HG03342 (cell line): ENCODE measurements at regions not wholly inside any gene's neighbourhood (a gene's known extent, or its start where the extent isn't known, plus 50 kb on each side); places are given as distances from the start of the nearest gene placed in this dataset.
A peak's percentile ranks its signal among the peaks of the same experiment; 100 is the strongest.
"Not testable (repeated sequence)": the region's sequence is repeated elsewhere in the genome, so short reads cannot be mapped to it uniquely, and the experiment has no call there.

Experiments
- ATAC-seq: cut with Tn5 transposase; IDR thresholded peaks from one replicate; pipeline ENCODE4 v1.9.1; 2021; ENCODE audit warnings: mild to moderate bottlenecking, moderate library complexity; ENCODE audit not compliant: unreplicated experiment

DNA sequence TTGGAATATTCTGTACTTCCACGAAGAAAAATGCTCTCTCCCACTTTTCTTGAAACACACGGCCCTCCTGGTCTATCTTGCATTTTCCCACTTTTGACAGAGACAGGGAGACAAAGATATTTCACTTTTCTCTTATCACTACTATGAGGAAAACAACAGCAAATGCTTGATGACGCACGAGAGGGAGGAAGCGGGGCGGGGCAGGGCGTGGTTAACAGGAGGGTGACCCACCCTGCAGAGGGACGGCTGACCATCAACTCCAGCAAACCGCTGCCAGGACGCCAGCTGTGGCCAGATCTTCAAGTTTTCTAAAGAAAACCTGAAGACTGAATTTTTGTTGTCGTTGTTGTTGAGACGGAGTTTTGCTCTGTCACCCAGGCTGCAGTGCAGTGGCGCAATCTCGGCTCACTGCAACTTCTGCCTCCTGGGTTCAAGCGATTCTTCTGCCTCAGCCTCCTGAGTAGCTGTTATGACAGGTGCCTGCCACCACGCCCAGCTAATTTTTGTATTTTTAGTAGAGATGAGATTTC lies 63.8 kb downstream of the NSUN5 start:
- ATAC-seq: not testable (repeated sequence)

DNA sequence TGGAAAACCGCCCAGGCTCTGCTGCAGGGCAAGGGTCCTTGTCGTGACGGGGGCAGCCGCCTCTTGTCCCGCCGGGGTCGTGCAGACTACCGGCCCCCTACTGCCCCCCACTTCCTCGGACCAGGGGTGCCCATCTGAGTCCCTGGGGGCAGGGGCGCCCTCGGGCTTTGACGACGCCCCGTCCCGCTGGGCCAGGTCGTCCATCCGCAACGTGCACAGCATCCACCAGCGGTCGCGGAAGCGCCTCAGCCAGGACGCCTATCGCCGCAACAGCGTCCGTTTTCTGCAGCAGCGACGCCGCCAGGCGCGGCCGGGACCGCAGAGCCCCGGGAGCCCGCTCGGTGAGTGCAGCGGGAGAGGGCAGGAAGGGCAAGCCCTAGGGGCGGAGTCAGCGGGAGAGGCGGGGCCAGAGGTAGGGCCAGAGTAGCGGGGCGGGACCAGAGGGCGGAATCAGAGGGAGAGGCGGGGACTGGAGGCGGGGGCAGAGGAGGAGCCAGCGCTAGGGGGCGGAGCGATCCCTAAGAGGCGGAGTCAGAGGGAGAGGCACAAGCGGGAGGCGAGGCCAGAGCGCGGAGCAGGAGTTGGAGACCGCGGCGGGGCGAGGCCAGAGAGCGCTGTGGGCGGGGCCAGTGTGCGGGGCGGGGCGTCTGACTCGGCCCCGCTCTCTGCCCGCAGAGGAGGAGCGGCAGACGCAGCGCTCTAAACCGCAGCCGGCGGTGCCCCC lies 73.5 kb downstream of the NSUN5 start:
- peak; percentile 87 for ATAC-seq

DNA sequence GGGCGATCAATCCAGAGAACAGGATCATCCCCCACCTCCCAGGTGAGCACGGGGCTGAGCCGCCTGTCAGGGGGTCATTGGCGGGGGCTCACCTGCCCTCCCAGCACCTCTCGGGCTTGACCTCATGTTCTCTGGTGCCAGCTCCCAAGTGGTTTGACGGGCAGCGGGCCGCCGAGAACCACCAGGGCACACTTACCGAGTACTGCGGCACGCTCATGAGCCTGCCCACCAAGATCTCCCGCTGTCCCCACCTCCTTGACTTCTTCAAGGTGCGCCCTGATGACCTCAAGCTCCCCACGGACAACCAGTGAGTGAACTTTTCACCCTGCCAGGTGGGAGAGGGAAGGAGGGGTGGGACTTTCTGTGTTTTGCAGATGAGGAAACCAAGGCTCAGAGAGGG lies 82.9 kb downstream of the NSUN5 start:
- ATAC-seq: not testable (repeated sequence)

DNA sequence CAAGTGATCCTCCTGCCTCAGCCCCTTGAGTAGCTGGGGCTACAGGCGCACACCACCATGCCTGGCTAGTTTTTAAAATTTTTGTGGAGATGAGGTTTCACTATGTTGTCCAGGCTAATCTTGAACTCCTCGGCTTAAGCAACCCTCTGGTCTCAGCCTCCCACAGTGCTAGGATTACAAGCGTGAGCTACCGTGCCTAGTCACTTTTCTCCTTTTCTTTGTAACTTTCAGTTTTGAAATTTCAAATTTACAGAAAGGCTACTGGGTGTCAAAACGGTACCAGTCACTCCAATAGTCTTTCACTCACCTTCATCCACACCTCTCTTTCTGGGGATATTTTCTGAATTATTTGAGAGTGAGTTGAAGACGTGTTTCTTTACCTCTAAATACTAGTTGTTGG lies 86.9 kb downstream of the NSUN5 start:
- ATAC-seq: not testable (repeated sequence)

DNA sequence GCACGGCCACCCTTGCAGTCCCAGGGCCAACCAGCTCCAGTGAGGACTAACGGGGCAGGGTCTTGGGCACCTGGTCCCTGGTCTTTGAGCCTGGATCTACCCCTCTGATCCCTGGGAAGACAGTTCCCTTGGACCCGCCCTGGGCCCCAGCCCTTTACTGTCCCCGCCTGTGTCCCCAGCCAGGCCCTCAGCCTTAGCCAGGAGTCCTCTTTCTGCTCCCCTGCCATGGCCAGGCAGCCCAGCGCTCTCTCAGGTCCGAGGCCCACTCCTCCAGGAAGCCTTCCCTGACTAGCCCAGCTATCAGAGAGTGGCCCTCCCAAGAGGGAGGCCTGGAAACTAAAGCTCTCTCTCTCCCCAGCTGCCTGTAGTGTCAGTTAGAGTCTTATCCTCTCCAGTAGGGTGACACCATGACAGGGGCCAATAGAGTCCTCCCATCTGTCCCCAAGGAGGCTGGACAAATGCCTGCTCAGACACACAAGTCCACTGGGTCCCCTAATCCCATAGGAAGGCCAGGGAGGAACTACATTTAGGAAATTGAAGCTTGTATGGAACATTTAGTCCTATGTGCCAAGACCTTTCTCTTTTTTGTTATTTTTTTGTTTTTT lies 87.8 kb downstream of the NSUN5 start:
- peak; percentile 41 for ATAC-seq

DNA sequence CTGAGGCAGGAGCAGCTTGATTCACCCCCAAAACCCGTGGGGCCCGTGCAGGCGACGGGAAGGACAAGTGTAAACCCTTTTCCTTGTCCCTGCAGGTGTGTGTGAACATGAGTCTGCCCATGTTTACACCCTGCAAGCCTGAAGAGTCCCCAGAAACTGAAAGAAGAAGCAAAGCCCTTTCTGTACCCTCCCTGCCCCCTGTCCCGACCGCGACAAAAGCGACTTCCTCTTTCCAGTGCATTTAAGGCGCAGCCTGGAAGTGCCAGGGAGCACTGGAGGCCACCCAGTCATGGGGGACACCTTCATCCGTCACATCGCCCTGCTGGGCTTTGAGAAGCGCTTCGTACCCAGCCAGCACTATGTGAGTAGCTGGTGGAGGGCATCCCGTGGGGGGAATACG lies 88.3 kb downstream of the NSUN5 start:
- ATAC-seq: peak; percentile 79

DNA sequence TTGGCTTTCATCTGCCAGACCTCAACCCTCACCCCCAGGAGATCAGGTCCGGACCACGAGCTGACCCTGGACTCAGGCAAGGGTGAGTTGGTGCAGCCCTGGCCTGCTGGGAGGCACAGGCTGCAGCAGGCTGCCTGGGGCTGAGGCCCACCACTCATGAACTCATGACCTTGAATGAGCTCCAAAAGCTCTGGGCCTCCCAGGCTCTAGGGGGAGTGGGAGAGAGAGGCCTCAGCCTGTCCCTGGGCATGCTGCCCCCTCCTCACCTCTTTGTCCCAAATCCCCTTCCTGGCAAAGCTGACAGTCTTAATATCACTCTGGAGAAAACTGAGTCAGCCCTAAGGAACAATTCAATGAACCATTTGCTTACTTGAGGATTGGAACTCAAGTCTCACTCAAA lies 89.8 kb downstream of the NSUN5 start:
- not testable (repeated sequence) for ATAC-seq

DNA sequence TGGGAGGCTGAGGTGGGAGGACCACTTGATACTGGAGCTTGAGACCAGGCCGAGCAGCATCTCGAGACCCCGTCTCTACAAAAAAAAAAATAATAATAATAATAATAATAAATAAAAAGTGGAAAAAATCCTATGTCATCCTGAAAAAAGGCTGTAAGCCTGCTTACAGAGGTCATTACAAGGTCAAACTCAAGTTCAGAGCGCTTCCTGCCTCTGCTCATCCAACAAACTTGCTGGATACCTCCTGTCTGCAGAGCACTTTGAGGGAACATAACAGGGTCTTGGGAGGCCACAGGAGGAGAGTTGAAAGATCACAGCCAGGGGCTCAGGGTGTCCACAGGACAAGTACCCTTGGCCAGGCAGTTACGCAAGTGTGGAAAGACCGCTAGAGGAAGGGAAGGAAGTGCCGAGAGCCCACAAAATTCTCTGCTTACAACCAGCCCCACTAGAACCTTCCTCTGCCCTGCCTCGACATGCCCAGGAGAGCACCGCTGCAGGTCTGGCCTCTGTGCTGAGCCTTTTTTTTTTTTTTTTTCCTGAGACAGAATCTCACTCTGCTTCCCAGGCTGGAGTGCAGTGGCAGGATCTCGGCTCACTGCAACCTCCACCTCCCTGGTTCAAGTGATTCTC lies 92.5 kb downstream of the NSUN5 start:
- not testable (repeated sequence) for ATAC-seq

DNA sequence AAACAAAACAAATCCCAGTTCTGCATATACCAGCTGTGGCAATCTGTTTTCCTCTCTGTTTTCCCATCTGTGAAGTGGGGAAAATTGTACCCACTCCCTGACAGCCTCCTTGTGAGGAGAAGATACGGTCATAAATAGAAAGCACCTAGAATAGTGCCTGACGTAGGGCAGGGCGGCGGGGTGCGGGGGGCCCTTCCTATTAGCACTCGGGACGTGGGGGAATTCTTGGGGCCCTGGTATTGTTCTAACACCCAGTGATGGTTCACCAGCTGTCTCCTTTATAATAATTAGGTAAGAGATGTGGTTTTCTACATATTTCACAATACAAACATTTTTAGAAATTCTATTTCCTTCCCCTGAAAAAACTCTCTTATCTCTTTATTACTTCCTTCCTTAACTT lies 93.4 kb downstream of the NSUN5 start:
- ATAC-seq: not testable (repeated sequence)

DNA sequence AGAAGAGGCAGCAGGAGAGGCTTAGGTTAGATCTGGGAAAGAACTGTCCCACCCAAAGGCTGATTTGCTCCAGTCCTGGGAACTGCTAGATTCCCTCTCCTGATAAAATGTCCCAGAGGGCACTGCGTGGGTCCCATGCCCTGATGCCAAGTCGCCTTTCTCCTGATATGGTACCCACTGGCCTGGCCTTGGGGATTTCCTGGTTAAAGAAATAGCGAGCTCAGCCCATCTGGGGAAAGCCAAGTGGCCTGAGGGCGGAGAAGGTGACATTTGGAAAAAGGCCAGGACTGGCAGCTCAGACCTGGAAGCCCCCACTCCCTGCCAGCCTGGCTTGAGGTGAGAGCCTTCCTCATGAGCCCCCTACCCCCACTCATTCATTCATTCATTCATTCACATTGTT lies 94.2 kb downstream of the NSUN5 start:
- not testable (repeated sequence) for ATAC-seq

DNA sequence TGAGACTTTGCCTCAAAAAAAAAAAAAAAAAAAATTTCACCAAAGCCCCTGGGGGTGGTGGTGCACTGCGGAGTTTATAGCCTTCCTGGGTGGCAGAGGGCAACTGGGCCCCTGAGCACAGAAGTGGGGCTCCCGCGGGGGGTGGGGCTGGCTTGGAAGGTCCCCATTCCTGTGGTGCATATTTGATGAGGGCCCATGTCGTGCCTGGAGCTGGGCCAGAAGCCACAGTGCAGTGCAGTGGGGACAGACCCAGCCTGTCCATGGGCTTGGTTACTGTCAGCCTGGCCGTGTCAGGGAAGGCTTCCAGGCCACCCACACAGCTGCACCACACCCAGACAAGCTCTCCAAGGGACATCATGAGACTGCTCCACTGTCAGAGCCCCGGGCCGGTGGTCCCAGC lies 95.5 kb downstream of the NSUN5 start:
- ATAC-seq: not testable (repeated sequence)

DNA sequence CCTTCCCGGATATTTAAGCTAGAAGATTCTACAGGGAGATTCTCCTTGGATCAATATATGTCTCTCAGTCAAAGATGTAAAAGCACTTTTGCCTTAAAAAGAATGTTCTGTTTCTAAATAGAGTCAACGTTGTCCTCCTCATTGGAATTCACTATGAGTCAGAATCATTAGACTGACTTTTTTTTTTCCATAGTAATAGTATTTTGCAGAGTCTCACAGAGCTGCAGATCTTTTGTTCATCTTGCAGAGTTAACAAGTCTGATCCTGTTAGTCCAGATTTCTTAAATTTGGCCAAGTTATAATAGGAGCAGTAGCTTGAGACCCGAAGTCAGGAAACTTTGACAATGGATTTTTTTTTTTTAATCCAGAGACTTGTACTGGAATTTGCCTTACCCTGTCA lies 103.0 kb downstream of the NSUN5 start:
- not testable (repeated sequence) for ATAC-seq

DNA sequence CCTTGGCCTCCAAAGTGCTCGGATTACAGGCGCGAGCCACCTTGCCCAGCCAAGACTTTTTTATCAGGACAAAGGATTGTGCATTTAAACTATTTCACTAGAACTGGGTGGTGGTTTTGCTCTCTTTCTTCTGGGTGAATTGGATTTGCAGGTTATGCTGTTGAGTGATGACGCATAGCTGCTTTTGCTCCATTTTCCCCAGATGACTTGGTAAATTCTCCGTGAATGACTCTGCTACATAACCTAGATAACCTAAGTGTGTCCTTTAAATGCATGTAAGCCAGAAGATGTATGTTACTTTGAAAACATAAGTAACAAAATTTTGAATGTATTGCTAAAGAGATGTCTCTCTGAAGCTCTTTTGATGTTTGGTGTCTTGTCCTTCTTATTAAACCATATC lies 103.7 kb downstream of the NSUN5 start:
- not testable (repeated sequence) for ATAC-seq

DNA sequence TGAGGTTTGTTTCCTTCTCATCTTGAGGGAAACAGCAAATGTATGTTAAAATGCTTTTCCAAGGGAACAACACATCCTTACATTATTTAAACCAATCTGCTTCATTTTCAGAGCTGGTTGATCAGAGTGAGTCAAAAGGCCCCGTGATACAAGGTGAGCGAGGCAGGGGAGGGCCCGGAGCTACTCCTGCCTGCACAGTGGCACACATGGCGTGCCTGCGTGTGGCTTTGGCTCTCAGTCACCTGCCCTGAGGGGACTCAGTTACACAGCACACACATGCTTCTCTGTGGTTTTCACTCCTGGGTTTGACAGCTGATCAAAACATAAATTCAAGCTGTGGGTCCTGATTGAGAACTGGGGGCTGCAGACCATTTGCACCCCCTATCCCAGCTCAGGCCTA lies 105.3 kb downstream of the NSUN5 start:
- ATAC-seq: not testable (repeated sequence)

DNA sequence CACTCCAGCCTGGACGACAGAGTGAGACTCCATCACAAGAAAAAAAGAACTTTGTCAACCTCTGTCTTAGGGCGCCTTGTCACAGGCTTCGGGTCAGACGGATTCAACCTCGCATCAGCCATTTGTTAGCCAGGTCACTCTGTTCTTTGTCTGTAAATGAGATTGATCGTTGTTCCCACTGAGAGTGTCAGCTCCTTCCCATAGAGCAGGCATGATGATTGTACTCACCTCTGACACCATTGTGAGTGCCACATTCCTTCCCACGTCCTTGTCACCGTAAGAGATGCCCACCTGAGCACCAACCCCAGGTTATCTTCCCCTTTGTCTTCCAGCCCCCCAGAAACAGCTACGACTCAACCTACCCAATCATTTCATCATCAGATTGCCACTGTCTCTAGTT lies 107.4 kb downstream of the NSUN5 start:
- ATAC-seq: not testable (repeated sequence)

DNA sequence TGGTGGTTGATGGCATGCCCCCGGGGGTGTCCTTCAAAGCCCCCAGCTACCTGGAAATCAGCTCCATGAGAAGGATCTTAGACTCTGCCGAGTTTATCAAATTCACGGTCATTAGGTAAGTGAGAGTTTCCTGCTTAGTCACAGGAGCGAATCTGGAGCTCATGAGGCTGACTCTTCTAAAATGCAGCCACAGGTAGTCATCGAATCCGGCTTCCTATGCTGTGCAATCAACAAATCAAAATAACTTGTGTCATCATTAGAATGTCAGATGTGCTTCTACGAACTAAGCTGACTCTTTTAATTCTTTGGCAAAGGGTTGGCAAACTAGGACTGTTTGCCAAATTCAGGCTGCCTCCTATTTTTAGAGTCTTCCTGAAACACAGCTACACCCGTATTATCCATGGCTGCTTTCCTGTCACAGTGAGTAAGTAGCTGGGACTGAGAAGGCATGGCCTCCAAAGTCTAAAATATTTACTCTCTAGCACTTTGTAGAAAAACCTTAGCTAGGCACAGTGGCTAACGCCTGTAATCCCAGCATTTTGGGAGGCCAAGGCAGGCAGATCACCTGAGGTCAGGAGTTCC lies 108.0 kb downstream of the NSUN5 start:
- ATAC-seq: not testable (repeated sequence)

DNA sequence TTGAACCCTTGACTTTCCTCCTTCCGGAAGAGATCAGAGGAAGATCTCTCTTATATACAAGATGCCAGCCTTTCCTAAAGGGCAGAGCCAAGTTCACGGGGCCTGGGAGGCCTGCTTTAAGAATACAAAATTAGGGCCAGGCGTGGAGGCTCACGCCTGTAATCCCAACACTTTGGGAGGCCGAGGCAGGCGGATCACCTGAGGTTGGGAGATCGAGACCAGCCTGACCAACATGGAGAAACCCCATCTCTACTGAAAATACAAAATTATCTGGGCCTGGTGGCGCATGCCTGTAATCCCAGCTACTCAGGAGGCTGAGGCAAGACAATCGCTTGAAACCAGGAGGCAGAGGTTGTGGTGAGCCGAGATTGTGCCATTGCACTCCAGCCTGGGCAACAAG lies 108.2 kb upstream of the SPDYE9 start:
- not testable (repeated sequence) for ATAC-seq

DNA sequence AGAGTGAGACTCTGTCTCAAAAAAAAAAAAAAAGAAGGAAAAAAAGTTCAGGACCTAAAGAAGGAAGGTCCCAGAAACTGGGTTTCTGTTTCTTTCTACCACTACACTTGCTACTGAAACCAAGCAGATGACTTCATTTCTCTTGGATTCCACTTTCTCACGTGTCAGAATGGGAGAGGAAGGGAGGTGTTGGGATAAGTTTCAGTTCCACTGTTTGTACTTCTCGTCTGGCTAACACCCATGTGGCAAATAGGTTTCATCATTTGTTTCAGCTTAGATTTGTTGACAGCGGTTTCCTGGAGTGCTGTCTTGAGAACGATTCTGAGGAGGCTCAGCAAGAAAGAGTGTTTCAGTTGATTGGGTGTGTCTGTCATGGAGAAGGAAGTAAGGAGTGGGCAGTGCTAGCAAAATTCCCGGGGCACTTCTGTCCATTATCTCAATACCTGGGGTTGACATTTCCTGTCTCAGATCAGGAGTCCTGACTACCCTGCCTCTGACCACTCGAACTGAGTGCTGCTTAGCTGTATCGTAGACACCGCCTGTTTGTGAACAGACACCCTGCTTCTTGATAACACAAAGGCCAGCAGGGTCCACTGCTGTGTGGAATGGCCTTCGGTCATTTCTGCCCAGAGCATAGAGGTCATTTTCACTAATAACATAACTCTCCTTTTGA lies 104.8 kb upstream of the SPDYE9 start:
- not testable (repeated sequence) for ATAC-seq

DNA sequence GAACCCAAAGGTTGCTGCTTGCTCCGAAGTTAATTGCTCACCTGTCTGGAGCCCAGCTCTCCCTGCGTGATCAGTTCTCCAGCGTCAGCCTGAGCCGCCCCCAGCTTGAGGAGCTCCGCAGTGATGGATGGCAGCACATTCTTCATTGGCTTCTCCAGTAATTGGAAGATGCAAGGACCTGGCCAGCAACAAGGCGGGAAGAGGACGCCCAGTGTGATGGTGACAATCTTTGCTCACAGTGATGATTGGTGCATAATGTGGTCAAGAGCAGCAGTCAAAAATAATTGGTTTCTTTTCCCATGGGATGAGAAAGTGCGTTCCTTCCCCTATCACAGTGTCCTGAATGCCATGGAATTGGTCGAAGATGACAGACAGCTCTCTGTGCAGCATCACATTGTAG lies 102.4 kb upstream of the SPDYE9 start:
- ATAC-seq: not testable (repeated sequence)

DNA sequence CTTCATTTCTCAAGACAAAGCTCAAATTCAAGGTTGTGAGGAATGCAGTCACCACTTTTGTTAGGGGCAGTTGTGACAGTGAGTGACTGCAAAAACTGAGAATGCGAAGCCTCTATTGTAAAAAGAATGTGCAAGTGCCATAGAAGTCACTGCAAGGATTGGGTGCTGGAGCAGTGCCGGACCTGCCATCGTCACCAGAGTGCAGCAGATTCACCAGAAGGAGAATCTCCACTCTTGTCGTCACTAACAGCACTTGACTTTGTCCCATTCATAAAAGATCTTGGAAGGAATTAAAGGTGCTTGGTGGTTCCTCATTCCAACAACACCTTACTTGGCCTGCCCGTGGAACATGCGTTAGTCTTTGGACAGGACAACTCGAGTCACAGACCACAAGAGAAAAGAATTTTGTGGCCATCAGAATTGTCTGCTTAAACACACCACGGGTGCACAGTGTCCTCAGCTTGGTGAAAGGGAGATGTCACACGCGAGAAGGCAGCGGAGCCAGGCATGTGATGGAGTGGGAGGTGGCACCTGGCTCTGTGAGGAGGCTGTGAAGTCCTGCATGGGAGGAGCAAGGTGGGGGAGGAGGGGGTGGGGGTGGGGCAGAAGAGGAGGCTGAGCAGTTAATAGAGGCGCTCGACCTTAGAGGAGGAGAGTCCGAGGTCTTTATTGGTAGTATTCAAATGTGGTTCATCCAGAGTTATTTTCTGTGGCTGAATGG lies 100.9 kb upstream of the SPDYE9 start:
- not testable (repeated sequence) for ATAC-seq
